ENCODE measurements at regions not wholly inside any gene's neighbourhood (a gene's known extent, or its start where the extent isn't known, plus 50 kb on each side); places are given as distances from the start of the nearest gene placed in this dataset.

DNA sequence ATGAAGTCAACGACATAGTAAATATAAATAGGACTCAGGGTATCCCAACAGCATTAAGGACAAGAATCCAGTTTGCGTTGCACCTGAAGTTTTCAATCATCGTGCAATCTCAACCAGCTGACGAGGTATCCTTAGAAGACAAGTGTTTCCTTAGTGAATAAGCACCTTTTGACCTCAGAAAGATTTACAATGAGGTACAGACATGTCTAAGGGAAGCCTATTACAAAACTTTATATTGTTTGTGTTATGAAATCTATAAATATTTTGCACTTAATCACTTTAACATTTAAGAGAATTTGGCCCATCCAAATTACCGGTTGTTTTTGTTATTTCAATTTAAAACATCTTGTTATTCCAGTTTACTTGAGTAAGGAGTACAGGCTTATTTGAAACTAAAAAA lies 64.9 kb upstream of the PRICKLE2 start:
- DNase-seq (ENCODE audit: low read depth): no peak
- TF ChIP-seq, protein P1, sequence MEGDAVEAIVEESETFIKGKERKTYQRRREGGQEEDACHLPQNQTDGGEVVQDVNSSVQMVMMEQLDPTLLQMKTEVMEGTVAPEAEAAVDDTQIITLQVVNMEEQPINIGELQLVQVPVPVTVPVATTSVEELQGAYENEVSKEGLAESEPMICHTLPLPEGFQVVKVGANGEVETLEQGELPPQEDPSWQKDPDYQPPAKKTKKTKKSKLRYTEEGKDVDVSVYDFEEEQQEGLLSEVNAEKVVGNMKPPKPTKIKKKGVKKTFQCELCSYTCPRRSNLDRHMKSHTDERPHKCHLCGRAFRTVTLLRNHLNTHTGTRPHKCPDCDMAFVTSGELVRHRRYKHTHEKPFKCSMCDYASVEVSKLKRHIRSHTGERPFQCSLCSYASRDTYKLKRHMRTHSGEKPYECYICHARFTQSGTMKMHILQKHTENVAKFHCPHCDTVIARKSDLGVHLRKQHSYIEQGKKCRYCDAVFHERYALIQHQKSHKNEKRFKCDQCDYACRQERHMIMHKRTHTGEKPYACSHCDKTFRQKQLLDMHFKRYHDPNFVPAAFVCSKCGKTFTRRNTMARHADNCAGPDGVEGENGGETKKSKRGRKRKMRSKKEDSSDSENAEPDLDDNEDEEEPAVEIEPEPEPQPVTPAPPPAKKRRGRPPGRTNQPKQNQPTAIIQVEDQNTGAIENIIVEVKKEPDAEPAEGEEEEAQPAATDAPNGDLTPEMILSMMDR (IDR thresholded peaks at IDR 0.05; ENCODE audit: control insufficient read depth, extremely low read depth, insufficient read depth): no peak
- H3K4me3 ChIP-seq (ENCODE audit: low read depth, low read length): no peak overlapping the region

DNA sequence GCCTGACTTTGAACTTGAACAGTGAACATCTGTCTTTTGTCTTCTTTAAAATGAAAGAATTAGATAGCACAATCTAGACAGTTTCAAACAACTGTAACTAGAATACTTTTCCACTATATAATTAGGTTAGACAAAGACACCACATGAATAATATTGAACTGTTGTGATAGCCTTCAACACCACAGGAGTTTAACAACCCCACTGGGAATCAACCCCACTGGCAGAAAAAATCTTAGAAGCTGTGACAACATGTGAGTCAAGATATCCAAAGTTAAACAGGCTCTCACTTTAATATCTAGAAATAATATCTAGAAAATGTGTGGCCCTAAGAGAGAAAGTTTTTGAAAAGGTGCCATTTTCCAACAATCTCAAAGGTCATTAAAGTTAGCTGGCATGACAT lies 64.4 kb upstream of the PRICKLE2 start:
- DNase-seq (ENCODE audit: low read depth): no peak
- TF ChIP-seq, protein P1 (IDR thresholded peaks at IDR 0.05; ENCODE audit: control insufficient read depth, extremely low read depth, insufficient read depth): no peak
- no peak overlapping the region for H3K4me3 ChIP-seq (ENCODE audit: low read depth, low read length)

DNA sequence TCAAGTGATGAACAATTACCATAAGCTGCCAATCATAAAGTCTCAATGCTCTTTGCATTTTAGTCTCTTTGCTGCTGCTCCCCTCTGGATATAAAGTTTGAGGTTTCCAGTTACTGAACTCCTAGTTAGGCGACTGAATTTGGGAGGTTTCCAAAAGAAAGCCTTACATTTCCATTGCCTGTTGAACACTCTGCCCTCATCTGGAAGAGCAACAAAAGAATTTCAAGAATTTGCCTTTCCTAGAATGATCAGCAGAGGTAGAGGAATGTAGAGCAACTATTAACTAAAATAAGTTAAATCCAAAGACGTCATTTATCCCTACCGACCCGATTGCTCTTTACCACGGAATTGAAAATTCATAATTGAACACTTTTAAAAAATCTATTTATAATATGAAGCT lies 53.4 kb upstream of the PRICKLE2 start:
- no peak for DNase-seq (ENCODE audit: low read depth)
- TF ChIP-seq, protein P1 (IDR thresholded peaks at IDR 0.05; ENCODE audit: control insufficient read depth, extremely low read depth, insufficient read depth): no peak

DNA sequence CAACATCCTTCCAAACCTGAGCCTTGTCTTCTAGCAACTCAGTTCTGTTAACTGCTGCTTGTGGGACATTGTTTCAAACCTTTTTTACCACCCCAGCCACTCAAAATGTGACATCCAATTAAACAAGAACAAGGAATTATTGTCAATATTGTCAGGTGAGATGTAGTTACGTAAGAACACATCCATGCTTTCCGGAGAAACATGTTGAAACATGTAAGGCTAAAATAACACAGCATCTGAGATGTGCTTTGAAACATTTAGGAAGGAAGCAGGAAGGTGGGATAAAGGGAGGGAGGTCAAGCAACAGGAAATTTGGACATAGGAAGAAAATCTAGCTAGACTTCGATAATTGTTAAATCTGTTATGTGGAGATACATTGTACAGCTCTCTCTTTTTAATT lies 50.9 kb upstream of the PRICKLE2 start:
- no peak overlapping the region for H3K4me3 ChIP-seq (ENCODE audit: low read depth, low read length)
- TF ChIP-seq, protein P1 (IDR thresholded peaks at IDR 0.05; ENCODE audit: control insufficient read depth, extremely low read depth, insufficient read depth): no peak
- DNase-seq (ENCODE audit: low read depth): no peak

More for the DNA sequence above, 53.4 kb upstream of the PRICKLE2 start:
- H3K4me3 ChIP-seq (ENCODE audit: low read depth, low read length): no peak overlapping the region
